HT-29 (cell line): ENCODE measurements at regions not wholly inside any gene's neighbourhood (a gene's known extent, or its start where the extent isn't known, plus 50 kb on each side); places are given as distances from the start of the nearest gene placed in this dataset.

Experiments used
- DNase-seq: peaks from one replicate; pipeline ENCODE4 v3.0.0-alpha.2; 2015; ENCODE audit warnings: low spot score

DNA sequence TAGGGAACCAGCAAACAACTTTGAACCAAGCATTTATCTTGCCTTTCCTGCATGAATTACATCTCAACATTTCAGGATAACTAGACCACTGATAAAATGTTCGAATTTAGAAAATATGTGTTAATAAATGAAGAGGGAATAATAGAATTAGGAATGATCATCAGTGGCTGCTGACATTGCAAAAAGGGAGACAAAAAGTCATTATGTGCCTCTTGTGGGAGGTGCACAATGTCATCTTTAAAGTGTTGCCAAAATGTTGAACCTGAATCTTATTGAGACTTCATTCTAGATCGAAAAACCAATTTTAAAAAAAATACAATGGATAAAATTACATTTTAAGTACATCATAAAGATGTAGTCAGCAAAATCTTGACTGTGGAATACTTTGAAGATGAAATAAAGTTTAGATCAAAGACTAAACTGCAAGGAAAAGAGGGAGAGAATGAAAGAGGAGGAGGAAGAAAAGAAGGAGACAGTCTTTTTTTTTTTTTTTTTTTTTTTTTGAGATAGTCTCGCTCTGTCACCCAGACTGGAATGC lies 299.3 kb downstream of the FBXW7 start:
- no peak for DNase-seq

DNA sequence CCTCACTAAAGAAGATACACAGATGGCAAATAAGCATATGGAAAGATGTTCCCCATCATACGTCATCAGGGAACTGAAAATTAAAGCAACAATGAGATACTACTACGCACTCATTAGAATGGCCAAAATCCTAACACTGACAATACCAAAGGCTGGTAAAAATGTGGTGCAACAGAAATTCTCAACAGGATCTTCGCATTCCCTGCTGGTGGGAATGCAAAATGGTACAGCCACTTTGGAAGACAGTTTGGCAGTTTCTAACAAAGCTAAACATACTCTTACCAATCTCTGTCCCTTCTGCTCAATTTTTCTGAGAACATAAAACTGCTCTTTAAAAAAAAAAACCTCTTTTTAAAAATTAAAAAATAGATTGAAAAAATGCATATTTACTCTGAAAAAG lies 300.2 kb downstream of the FBXW7 start:
- DNase-seq = no peak

GRCh38 chr4:152234571-152234970 lies 301.3 kb downstream of the FBXW7 start:
- DNase-seq = no peak

- DNase-seq = no peak
These were observed 303.6 kb downstream of the FBXW7 start for GRCh38 chr4:152232271-152232670.

GRCh38 chr4:152229782-152230289 lies 306.1 kb downstream of the FBXW7 start:
- DNase-seq = no peak

DNA sequence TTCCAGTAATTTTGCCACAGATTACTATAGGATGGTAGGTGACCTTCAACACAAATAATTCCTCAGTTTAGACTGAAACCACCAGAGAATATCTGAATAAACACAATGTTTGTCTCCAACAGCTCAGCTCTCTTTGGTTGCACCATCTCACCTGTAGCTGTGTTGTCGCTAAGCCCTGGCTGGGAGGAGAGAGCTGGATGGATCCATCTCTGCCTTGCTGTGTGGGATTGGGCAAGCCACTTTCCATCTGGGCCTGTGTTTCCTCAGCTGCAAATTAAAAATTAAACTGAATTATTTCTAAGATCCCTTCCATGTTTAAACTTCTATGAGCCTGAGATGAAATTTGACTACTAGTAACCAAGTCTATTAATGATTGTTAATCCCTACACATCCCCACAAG lies 310.2 kb downstream of the FBXW7 start:
- no peak for DNase-seq

DNA sequence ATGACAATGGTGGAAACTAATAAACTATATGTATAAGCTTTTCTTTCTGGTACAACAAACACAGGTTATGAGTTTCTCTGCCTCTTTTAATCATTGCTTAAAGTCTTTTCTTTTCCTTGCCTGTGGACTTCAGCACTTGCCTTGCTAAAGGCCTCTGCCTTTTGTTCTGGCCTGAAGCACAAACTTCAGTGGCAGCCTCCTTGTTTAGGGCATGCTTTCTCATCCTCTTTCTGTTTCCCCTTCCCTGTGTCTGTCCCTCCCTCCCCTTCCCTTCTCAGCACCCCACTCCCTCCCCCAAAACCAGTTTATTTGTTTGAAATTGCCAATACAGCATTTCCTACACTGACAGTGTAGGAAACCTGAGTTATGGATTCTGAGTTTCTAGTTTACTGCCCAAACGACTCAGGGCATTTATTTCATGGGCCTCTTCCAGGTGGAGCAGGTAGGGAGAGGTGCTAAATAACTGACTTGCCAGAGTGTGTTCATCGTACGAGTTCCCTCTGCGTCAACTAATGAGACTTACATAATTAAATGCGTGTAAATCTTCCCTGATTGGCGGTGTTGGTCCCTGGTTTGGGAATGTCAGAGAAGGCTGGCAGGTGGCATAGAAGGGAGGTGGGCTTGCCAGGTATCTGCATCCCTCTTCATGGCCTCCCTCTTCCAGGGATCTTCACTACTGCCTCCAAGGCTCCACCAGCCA lies 311.0 kb downstream of the FBXW7 start:
- no peak for DNase-seq

DNA sequence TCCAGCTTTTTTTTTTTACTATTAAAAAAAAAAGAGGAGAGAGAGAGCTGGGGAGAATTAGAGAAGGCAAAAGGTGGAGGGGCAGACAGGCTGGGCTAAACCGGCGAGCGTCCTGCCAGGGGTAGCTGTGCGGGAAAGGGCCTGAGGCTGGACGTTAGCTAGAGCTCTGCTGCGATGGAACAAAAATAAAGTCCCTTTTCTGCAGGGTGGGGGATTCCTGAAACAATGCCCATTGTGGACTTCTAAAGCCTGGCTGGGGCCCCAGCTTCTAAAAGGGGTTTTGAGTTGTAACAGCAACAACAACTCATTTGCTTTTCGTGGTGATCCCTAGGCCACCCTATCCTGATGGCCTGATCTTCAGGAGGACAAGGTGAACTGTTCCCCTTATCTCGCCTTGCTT lies 311.7 kb downstream of the FBXW7 start:
- DNase-seq = no peak

DNA sequence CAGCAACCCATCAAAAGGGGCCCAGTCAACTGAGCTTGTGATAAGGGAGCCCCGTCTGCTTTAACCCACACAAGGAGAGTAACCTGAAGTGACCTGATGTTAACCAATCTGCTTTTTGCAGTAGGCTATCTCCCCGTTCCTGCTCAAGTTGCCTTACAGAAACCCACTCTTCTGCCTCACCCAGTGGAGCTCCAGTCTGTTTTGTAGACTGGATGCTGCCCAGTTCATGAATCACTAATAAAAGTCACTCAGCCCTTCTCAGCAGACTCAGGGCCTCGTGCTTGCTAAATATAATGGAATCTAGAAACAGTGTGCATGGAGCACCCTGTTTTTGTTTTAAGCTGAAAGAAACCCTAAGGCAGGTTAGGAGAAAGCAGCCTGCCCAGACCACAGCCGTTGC lies 312.3 kb downstream of the FBXW7 start:
- DNase-seq = no peak

GRCh38 chr4:152221816-152222516 lies 313.9 kb downstream of the FBXW7 start:
- DNase-seq = no peak

DNA sequence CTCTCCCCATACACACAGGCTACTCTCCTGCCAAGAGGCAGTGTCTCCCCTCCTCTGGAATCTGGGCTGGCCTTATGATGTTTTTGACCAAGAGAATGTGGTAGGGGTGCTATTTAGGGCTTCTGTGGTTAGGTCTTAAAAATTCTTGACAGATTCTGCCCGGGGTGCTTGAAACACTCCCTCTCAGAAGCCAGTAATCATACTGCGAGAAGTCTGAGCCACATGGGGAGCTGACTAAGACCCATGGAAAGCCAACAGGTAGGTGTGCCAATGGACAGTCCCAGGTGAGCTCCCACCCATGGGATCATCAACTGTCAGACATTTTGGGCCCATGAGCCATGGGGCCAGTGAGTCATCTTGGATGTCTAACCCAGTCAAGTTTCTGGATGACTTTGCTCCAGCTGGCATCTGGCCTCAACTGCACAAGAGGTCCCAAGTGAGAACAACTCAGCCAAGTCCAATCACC lies 315.7 kb downstream of the FBXW7 start:
- DNase-seq = no peak

DNA sequence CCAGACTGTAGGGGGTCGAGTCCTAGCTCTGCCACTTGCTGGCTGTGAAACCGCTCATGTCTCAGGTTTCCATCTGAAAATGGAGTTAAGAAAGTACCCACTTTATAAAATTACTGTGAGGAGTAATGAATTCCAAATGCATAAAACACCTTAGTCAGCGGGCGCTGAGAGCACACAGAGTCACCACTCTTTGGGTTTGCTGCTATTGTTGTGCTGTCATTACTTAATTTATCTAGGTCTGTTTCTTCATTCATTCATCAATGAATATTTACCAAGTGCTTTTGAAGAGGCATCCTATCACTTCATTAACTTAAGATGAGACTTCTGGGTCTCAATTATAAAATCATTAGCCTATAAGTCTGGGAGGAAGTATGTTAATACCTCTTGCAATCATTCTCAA lies 317.3 kb downstream of the FBXW7 start:
- no peak for DNase-seq

DNA sequence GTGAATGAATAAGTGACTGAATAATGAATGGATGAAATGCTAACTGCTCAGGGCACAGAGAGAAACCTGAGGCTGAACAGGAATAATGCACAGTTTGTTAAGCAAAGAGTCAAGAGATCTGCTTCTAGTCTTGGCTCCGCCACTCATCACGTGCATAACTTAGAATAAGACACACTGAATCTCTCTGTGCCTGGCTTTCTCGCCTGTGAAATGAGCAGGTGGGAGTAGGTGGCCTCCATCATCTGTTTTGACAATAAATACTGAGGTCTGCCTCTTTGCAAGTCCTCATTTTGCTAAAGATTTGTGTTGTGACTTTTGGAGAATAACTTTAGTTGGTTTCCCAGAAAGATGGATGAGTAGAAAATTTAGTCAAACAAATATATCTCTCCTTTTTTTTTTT lies 318.0 kb downstream of the FBXW7 start:
- DNase-seq = no peak

DNA sequence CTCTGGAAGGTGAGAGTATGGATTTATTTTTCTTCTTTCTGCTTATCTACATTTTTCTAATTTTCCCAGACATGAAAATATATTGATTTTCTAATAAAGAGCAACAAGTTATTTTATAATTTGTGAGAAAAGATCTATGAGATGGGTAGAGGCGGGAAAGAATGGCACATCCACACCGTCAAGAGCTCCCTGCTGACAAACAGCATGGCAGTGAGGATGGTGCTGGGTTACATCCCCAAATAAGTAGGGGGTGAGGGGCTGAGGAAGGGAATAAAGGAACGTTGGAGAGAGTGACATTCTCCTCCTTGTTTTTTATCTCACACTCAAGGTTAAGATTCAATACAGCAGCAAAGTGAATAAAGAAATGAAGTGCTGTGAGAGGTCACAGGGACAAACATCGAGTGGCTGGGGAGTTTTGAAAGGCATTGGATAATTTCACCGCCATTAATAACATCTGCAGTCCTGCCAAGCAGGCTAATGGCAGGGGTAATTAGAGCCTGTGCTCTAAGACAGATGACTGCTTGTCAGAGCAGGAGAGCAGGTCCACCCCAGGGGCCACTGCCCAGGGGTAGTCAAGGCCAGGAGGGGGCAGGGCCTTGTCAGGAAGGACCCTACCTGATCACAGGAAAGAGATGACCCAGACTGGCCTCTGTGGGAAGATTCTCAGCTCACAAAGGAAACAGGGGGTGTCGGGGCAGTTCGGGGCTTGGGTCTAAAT lies 323.8 kb downstream of the FBXW7 start:
- DNase-seq = no peak

GRCh38 chr4:152209772-152210493 lies 326.0 kb downstream of the FBXW7 start:
- no peak for DNase-seq

- DNase-seq = no peak
These were observed 328.5 kb downstream of the FBXW7 start for GRCh38 chr4:152207378-152207720.

DNA sequence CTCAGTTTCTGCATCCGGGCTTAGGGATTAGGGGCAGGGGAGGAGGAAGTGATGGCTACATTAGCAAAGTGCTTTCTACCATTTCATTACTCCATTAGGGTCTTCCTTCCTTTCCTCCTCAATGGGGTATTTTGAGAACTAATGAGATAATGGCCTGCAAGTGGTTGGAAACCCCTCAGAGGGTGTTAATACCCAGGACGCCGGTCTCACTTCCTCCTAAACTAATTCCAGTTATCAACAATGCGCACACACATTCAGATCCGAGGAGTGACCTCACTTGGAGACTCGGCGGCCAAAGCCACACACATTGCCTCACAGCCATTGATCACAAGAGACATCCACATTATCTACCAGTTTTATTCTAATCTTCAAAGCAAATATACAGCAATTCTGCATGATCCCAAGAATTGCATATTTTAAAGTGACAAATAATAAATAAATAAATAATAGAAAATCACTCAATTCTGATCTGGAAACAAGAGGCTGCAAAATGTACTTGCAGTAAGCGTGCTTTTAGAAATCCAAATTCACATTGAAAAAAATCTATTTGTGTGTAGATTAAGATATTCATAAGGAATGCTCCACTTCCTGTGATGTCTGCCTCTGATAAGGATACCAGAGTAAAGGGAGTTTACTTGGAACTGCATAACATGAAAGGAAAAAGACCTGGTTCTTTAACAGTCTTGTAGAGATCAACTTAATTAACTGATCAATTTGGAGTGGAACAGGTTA lies 329.1 kb downstream of the FBXW7 start:
- DNase-seq = no peak

- DNase-seq = no peak
These were observed 329.7 kb downstream of the FBXW7 start for GRCh38 chr4:152206185-152206584.

DNA sequence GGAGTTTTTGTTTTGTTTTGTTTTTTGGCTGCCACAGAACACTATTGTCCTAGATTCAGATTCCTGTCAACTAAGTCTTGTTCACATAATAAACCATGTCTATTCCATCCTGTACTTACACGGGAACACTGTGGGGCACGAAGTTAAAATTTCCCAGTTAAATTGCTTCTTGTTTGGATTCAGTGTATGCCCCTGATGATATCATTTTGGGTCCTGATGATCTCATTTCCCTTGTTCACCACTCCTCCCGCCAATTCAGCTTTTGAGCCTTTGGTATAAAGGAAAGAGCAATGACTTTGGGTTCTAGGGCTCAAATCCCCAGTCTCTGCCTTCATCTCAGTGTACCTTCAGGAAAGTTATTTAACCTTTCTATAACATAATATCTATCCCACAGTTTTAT lies 333.5 kb downstream of the FBXW7 start:
- DNase-seq = no peak

DNA sequence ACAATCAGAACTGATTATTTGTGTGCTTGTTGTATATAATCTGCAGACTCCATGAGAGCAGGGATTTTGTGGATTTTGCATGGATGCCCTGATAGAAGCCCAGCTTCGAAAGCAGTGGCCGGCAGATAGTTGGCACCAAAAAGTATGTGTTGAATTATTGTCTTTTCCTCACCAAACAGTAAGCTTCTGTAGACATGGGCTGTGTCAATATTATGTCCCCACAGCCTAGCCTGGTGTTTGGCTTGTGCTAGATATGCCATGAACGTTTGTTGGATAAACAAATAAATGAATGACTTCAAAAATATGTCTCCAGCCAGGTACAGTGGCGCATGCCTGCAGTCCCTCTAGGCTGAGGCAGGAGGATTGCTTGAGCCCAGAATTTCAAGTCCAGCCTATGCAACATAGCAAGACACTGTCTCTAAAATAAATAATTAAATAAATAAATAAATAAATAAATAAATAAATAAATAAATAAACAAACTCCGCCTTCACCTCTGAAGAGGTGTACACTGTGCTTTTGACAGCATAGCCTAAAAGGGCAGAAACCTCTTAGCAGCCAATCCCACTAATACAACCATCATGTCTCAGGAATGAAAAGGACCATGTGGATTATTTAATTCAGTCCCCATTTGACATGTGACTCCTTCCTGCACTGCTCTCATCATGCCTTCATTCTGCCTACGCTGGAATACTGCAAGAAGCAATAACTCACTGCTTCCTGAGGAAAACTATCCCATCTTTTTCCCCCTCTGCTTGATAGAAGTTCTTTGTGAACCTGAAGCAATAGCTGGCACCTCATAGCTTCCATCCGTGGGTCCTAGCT lies 335.2 kb downstream of the FBXW7 start:
- DNase-seq = no peak
